ENCODE measurements at regions not wholly inside any gene's neighbourhood (a gene's known extent, or its start where the extent isn't known, plus 50 kb on each side); places are given as distances from the start of the nearest gene placed in this dataset.

GRCh38 chr21:27831816-27832569 lies 865.1 kb upstream of the ADAMTS5 start (continued):
- TF ChIP-seq HBP1 (CRISPR knock-in tag; IDR thresholded peaks at IDR 0.05) (no peak), CGGBP1 (CRISPR knock-in tag; IDR thresholded peaks at IDR 0.05) (no peak), HOXB6 (CRISPR knock-in tag; IDR thresholded peaks at IDR 0.05; ENCODE audit: borderline replicate concordance) (no peak), ZNF644 (tag; IDR thresholded peaks at IDR 0.05; ENCODE audit: low read depth) (no peak), HNRNPK (IDR thresholded peaks at IDR 0.05; ENCODE audit: low read depth, low read length, poor library complexity, severe bottlenecking) (no peak)

GRCh38 chr21:27831177-27831576 lies 864.3 kb upstream of the ADAMTS5 start:
- 0% methylated on average over 1 of the region's 1 CpG for WGBS (ENCODE audit: insufficient coverage, low coverage, missing lambda C conversion rate)
- H3K9me1 ChIP-seq (ENCODE audit: control insufficient read depth, insufficient read depth, low read length), result no peaks in the 10 kb centered on the region
- BruUV-seq (replicated peaks), result no TSS peak
- no peaks in the 10 kb centered on the region for H3K36me3 ChIP-seq (ENCODE audit: control insufficient read depth, insufficient read depth, low read length)
- 0 out of 2 replicates have a peak, but pooled peaks cover under 1% of the 10 kb centered on the region for H3K9me3 ChIP-seq (replicated peaks; ENCODE audit: control insufficient read depth, insufficient read depth, low read depth, low read length)
- ChIA-PET CTCF (ENCODE audit: low intra/inter-chr PET ratio) (no interaction called here), POLR2A (no interaction called here)
- H4K20me1 ChIP-seq (replicated peaks; ENCODE audit: control insufficient read depth, insufficient read depth, low read length), result no peaks in the 10 kb centered on the region
- H3K27me3 ChIP-seq (ENCODE audit: control insufficient read depth in 2 of 2, insufficient read depth in 2 of 2, low read length in 2 of 2), result no peaks in the 10 kb centered on the region
- no peak overlapping the region for H3K27ac ChIP-seq (ENCODE audit: extremely low read depth, low read depth, low read length)
- H3K79me2 ChIP-seq (ENCODE audit: control insufficient read depth, insufficient read depth, low read length), result no peaks in the 10 kb centered on the region
- no peak for DNase-seq (ENCODE audit: extremely low read depth in 1 of 4, low spot score in 3 of 4)
- no peaks in the 10 kb centered on the region for H3K4me1 ChIP-seq (replicated peaks in 1 of 2; ENCODE audit: control insufficient read depth in 2 of 2, insufficient read depth in 2 of 2, low read length in 2 of 2)
- no peak for ATAC-seq
- no peak overlapping the region for H2AFZ ChIP-seq (ENCODE audit: low read depth, low read length)
- FAIRE-seq, result no peak
- no peak overlapping the region for H3K4me3 ChIP-seq
- intact Hi-C loops (cut with micrococcal nuclease), result no loop called here
- no peak overlapping the region for H3K9ac ChIP-seq (ENCODE audit: insufficient read depth in 1 of 2, low read depth in 2 of 2, low read length in 2 of 2)
- no peak overlapping the region for H3K4me2 ChIP-seq (ENCODE audit: insufficient read depth, low read length)
- in situ Hi-C loops (cut with MboI), result no loop called here
- TF ChIP-seq TAF1 (IDR thresholded peaks at IDR 0.05; ENCODE audit: control insufficient read depth, extremely low read depth, insufficient read depth, low read length, severe bottlenecking) (no peak), ZNF197 (CRISPR knock-in tag; IDR thresholded peaks at IDR 0.05; ENCODE audit: low read depth) (no peak), RBM15 (IDR thresholded peaks at IDR 0.05; ENCODE audit: insufficient read depth, low read length) (no peak), NELFE (IDR thresholded peaks at IDR 0.05; ENCODE audit: insufficient read depth, insufficient read length) (no peak), ELK3 (CRISPR knock-in tag; IDR thresholded peaks at IDR 0.05) (no peak), RUNX1 (IDR thresholded peaks at IDR 0.05; ENCODE audit: low read depth) (no peak), EGR1 (conservative IDR thresholded peaks at IDR 0.05) (no peak), CBX8 (IDR thresholded peaks at IDR 0.05; ENCODE audit: borderline replicate concordance, extremely low read depth, low read depth, low read length, poor library complexity, severe bottlenecking) (no peak), ATF7 (IDR thresholded peaks at IDR 0.05) (no peak), ZNF75A (CRISPR knock-in tag; IDR thresholded peaks at IDR 0.05) (no peak)
